Activated CD4-positive, alpha-beta T cell treated with anti-CD3 and anti-CD28 coated beads, Interleukin-2, amount 50 U/mL, for 1 hour (primary cell): ENCODE measurements at regions not wholly inside any gene's neighbourhood (a gene's known extent, or its start where the extent isn't known, plus 50 kb on each side); places are given as distances from the start of the nearest gene placed in this dataset.
"Not testable (repeated sequence)": the region's sequence is repeated elsewhere in the genome, so short reads cannot be mapped to it uniquely, and the experiment has no call there.

Experiments used
- DNase-seq: peaks from one replicate; pipeline ENCODE4 v3.0.0-alpha.2; 2020

- DNase-seq = no peak
Measured at GRCh38 chr18:51248685-51249084, 51.2 kb upstream of the MEX3C start.

- DNase-seq = no peak
Measured at GRCh38 chr18:51250006-51250405, 52.5 kb upstream of the MEX3C start.

GRCh38 chr18:51250458-51251024, 53.1 kb upstream of the MEX3C start:
- DNase-seq = no peak

- DNase-seq = no peak
Measured at GRCh38 chr18:51251625-51252024, 54.1 kb upstream of the MEX3C start.

GRCh38 chr18:51253476-51253875, 56.0 kb upstream of the MEX3C start:
- no peak for DNase-seq

GRCh38 chr18:51255693-51256092, 58.2 kb upstream of the MEX3C start:
- no peak for DNase-seq

- DNase-seq = no peak
Measured at GRCh38 chr18:51257150-51257549, 59.7 kb upstream of the MEX3C start.

- no peak for DNase-seq
Measured at GRCh38 chr18:51260118-51260517, 62.6 kb upstream of the MEX3C start.

- DNase-seq = not testable (repeated sequence)
Measured at GRCh38 chr18:51266077-51266476, 68.6 kb upstream of the MEX3C start.

GRCh38 chr18:51266773-51267172, 69.3 kb upstream of the MEX3C start:
- no peak for DNase-seq

GRCh38 chr18:51273437-51273836, 76.0 kb upstream of the MEX3C start:
- no peak for DNase-seq

GRCh38 chr18:51275712-51276476, 78.4 kb upstream of the MEX3C start:
- DNase-seq = no peak

GRCh38 chr18:51278045-51278649, 80.7 kb upstream of the MEX3C start:
- DNase-seq = peak; percentile 1

GRCh38 chr18:51279367-51279984, 82.0 kb upstream of the MEX3C start:
- DNase-seq = no peak

- DNase-seq = no peak
Measured at GRCh38 chr18:51287818-51288508, 90.5 kb upstream of the MEX3C start.

- no peak for DNase-seq
Measured at GRCh38 chr18:51288582-51288981, 91.1 kb upstream of the MEX3C start.

GRCh38 chr18:51290860-51291259, 93.4 kb upstream of the MEX3C start:
- DNase-seq = no peak

GRCh38 chr18:51300912-51301311, 103.4 kb upstream of the MEX3C start:
- DNase-seq = no peak

- no peak for DNase-seq
Measured at GRCh38 chr18:51301376-51301775, 103.9 kb upstream of the MEX3C start.

GRCh38 chr18:51316677-51317076, 119.2 kb upstream of the MEX3C start:
- DNase-seq = no peak

GRCh38 chr18:51321696-51322095, 124.2 kb upstream of the MEX3C start:
- DNase-seq = no peak

GRCh38 chr18:51323961-51324360, 126.5 kb upstream of the MEX3C start:
- no peak for DNase-seq

GRCh38 chr18:51330148-51330547, 132.7 kb upstream of the MEX3C start:
- DNase-seq = no peak
